HepG2 (cell line): ENCODE measurements at regions not wholly inside any gene's neighbourhood (a gene's known extent, or its start where the extent isn't known, plus 50 kb on each side); places are given as distances from the start of the nearest gene placed in this dataset.

Experiments used
- ATAC-seq: fragments of 200-7000 bp; cut with Tn5 transposase; 3 replicates; pipeline ENCODE4 v1.9.1; 2020; ENCODE audit warnings: mild to moderate bottlenecking, moderate library complexity
- BruUV-seq: library from RNA; stranded (reverse); fragments of 400-500 nt; replicated peaks from 2 replicates; lab custom pipeline; 2021; lab: Mats Ljungman, UMichigan
- CTCF ChIA-PET: fragments of 300-600 bp; formaldehyde crosslinking; extraction: SDS; loops from one replicate; lab custom pipeline; 2021; ENCODE audit warnings: low total read pairs, inconsistent platforms, low intra/inter-chr PET ratio; lab: Yijun Ruan, JAX
- POLR2A ChIA-PET: fragments of 350-600 bp; sonication (Branson Sonifier 250); formaldehyde crosslinking; loops from one replicate; lab custom pipeline; 2020; ENCODE audit warnings: antibody characterized with exemption, inconsistent platforms; lab: Yijun Ruan, JAX
- DNase-seq: peaks from one replicate; pipeline ENCODE4 v3.0.0-alpha.2; 2015; ENCODE audit warnings: low spot score
- FAIRE-seq: peaks from 3 replicates; lab custom pipeline; 2011; peaks lifted over from hg19 to GRCh38; lab: Jason Lieb, UNC
- H2AFZ ChIP-seq: one replicate; pipeline ENCODE4 v1.6.1; 2011; ENCODE audit warnings: low read length, inconsistent platforms
- H3K27ac ChIP-seq: fragments of 300-600 bp; 3 replicates; pipeline ENCODE4 v1.8.0; 2011; ENCODE audit warnings: mixed run types, mild to moderate bottlenecking, mixed read lengths, low read length, inconsistent platforms; ENCODE audit not compliant: insufficient read depth; ENCODE audit errors: extremely low read length
- H3K27me3 ChIP-seq, 2 experiments: fragments of 200-600 bp in 1 of 2; 2 replicates in 1 of 2; 3 replicates in 1 of 2; pipeline versions ENCODE4 v1.6.0 to v1.8.0; 2011; ENCODE audit warnings: low read length in 2 of 2, mild to moderate bottlenecking in 2 of 2, moderate library complexity in 2 of 2, inconsistent platforms in 1 of 2; ENCODE audit not compliant: insufficient read depth in 2 of 2, control insufficient read depth in 1 of 2
- H3K36me3 ChIP-seq, 2 experiments: fragments of 200-600 bp in 1 of 2; replicated peaks in 1 of 2; 2 replicates in 1 of 2; 3 replicates in 1 of 2; pipeline versions ENCODE4 v1.5.1 to v1.8.0; 2011; ENCODE audit warnings: low read length in 2 of 2, inconsistent platforms in 1 of 2; ENCODE audit not compliant: insufficient read depth in 2 of 2, control insufficient read depth in 1 of 2
- H3K4me1 ChIP-seq: 2 replicates; pipeline ENCODE4 v1.5.1; 2012; ENCODE audit warnings: low read length, inconsistent platforms; ENCODE audit not compliant: insufficient read depth
- H3K4me2 ChIP-seq: 2 replicates; pipeline ENCODE4 v1.6.0; 2011; ENCODE audit warnings: low read depth, low read length, inconsistent platforms
- H3K4me3 ChIP-seq, 3 experiments: fragments of 200-600 bp in 1 of 3; sonication (generic), shearing (Covaris generic) in 1 of 3; replicated peaks in 1 of 3; 2 replicates each; pipeline ENCODE4 v1.5.1; 2011 to 2016; ENCODE audit warnings: low read length in 3 of 3, inconsistent platforms in 2 of 3, low read depth in 2 of 3, mild to moderate bottlenecking in 2 of 3, control low read depth in 1 of 3, mixed read lengths in 1 of 3; ENCODE audit not compliant: insufficient read depth in 1 of 3
- H3K79me2 ChIP-seq: one replicate; pipeline ENCODE4 v1.6.1; 2011; ENCODE audit warnings: low read length, inconsistent platforms; ENCODE audit not compliant: insufficient read depth
- H3K9ac ChIP-seq: 2 replicates; pipeline ENCODE4 v1.6.0; 2011; ENCODE audit warnings: mild to moderate bottlenecking, low read depth, low read length, inconsistent platforms; ENCODE audit not compliant: insufficient read depth
- H3K9me3 ChIP-seq: 2 replicates; pipeline ENCODE4 v1.5.1; 2012; ENCODE audit warnings: mild to moderate bottlenecking, low read length
- H4K20me1 ChIP-seq: 2 replicates; pipeline ENCODE4 v1.6.0; 2011; ENCODE audit warnings: inconsistent platforms, mild to moderate bottlenecking, low read length, moderate library complexity; ENCODE audit not compliant: insufficient read depth
- CEBPB ChIP-seq: IDR thresholded peaks from 2 replicates; pipeline ENCODE4 v1.6.1; 2011; ENCODE audit warnings: low read depth, low read length, improper control_type of control experiment, borderline replicate concordance
- MATR3 ChIP-seq: sonication (generic); formaldehyde crosslinking; IDR thresholded peaks from 2 replicates; pipeline ENCODE4 v1.4.0; 2020; ENCODE audit warnings: missing genetic modification reagents
- MBD4 ChIP-seq: IDR thresholded peaks from 2 replicates; pipeline ENCODE4 v1.6.1; 2012; ENCODE audit warnings: low read length, inconsistent platforms, borderline replicate concordance
- NFIC ChIP-seq: IDR thresholded peaks from 2 replicates; pipeline ENCODE4 v1.6.1; 2012; ENCODE audit warnings: mild to moderate bottlenecking, low read length, inconsistent platforms
- REST ChIP-seq, 2 experiments: IDR thresholded peaks; 2 replicates each; pipeline ENCODE4 v1.6.1; 2011 to 2012; ENCODE audit warnings: low read length in 2 of 2, borderline replicate concordance in 1 of 2, low read depth in 1 of 2, mild to moderate bottlenecking in 1 of 2, moderate library complexity in 1 of 2
- RORA ChIP-seq: sonication (generic); formaldehyde crosslinking; IDR thresholded peaks from 2 replicates; pipeline ENCODE4 v1.5.0; 2020; ENCODE audit warnings: mild to moderate bottlenecking, missing genetic modification reagents, moderate library complexity
- TRIM24 ChIP-seq: sonication (generic); formaldehyde crosslinking; IDR thresholded peaks from 2 replicates; pipeline ENCODE4 v1.8.0; 2022; ENCODE audit warnings: mild to moderate bottlenecking, missing genetic modification reagents
- ZNF749 ChIP-seq: sonication (generic); formaldehyde crosslinking; IDR thresholded peaks from 2 replicates; pipeline ENCODE4 v1.8.0; 2022; ENCODE audit warnings: mild to moderate bottlenecking, missing genetic modification reagents, moderate library complexity, borderline replicate concordance
- WGBS: methylation state at CpG from one replicate; pipeline ENCODE4 v1.1.6; 2017; ENCODE audit warnings: low lambda C conversion rate; 5-methylcytosine and 5-hydroxymethylcytosine counted together
- in situ Hi-C: cut with HindIII; loops from 2 replicates; pipeline ENCODE4 v1.10.0; 2017; ENCODE audit warnings: low pct_unique_long_range_greater_than_20kb; ENCODE audit not compliant: extremely low pct_ligation_motif_present
- intact Hi-C: fragments of 100-400 bp; cut with micrococcal nuclease; formaldehyde crosslinking; loops from one replicate; pipeline ENCODE4 v1.10.0; 2022; ENCODE audit not compliant: unreplicated experiment

- TF ChIP-seq REST (IDR thresholded peaks at IDR 0.05; ENCODE audit: borderline replicate concordance in 1 of 2, low read depth in 1 of 2, low read length in 2 of 2), result no peak
- no peak for TF ChIP-seq ZNF749
- TF ChIP-seq NFIC, result no peak
- no peak for TF ChIP-seq TRIM24 (CRISPR knock-in tag)
- TF ChIP-seq RORA, result no peak
Observed at GRCh38 chr10:9036711-9037204, 982.3 kb downstream of the GATA3 start (continued).

- intact Hi-C loops, result no loop called here
- WGBS, result 30% methylated on average over 4 of the region's 4 CpGs
- no peak overlapping the region for H2AFZ ChIP-seq
- CTCF ChIA-PET, result no interaction called here
- no peak for TF ChIP-seq MBD4
- no peak for TF ChIP-seq MATR3 (CRISPR knock-in tag)
- TF ChIP-seq CEBPB, result 0 out of 2 replicates have a peak, but pooled peaks have one; percentile 20
- no peak overlapping the region for H3K4me3 ChIP-seq
- FAIRE-seq (no peak), DNase-seq (no peak), ATAC-seq (no peak)
- no peaks in the 10 kb centered on the region for H3K36me3 ChIP-seq
- no peak overlapping the region for H3K9ac ChIP-seq
- H3K27me3 ChIP-seq, result no peaks in the 10 kb centered on the region
- no peak overlapping the region for H3K4me2 ChIP-seq
- no peak overlapping the region for H3K27ac ChIP-seq
- POLR2A ChIA-PET, result no interaction called here
- no peaks in the 10 kb centered on the region for H4K20me1 ChIP-seq
- H3K4me1 ChIP-seq, result no peaks in the 10 kb centered on the region
- H3K79me2 ChIP-seq, result no peaks in the 10 kb centered on the region
- no TSS peak for BruUV-seq
- H3K9me3 ChIP-seq, result no peaks in the 10 kb centered on the region
- in situ Hi-C loops, result no loop called here
Observed at GRCh38 chr10:9038146-9038714, 983.7 kb downstream of the GATA3 start.
